8988T (cell line): ENCODE measurements at regions not wholly inside any gene's neighbourhood (a gene's known extent, or its start where the extent isn't known, plus 50 kb on each side); places are given as distances from the start of the nearest gene placed in this dataset.
"Not testable (repeated sequence)": the region's sequence is repeated elsewhere in the genome, so short reads cannot be mapped to it uniquely, and the experiment has no call there.

Experiments used
- DNase-seq: peaks from one replicate; pipeline ENCODE4 v3.0.0; 2011

DNA sequence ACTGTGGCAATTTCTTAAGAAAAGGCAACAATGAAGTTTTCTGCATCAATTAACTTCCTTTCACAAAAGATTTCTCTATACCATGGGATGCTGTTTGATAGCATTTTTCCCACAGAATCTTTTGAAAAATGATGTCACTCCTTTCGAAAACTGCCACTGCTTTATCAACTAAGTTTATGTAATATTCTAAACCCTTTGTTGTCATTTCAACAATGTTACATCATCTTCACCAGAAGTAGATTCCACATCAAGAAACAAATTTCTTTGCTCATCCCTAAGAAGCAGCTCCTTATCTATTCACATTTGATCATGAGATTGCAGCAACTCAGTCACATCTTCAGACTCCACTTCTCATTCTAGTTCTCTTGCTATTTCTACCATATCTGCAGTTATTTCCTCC is 116.1 kb upstream of the KCND3 start:
- no peak for DNase-seq

DNA sequence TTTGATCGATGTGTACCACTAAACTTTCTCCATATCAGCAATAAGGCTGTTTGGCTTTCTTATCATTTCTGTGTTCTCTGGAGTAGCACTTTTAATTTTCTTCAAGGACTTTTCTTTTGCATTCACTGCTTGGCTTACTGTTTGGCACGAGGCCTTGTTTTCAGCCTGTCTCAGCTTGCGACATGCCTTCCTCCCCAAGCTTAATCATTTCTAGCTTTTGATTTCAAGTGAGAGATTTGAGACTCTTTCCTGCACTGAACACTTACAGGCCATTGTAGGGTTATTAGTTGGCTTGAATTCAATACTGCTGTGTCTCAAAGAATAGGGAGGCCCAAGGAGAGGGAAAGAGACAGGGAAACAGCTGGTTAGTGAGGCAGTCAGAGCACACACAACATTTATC is 120.6 kb upstream of the KCND3 start:
- DNase-seq = no peak

DNA sequence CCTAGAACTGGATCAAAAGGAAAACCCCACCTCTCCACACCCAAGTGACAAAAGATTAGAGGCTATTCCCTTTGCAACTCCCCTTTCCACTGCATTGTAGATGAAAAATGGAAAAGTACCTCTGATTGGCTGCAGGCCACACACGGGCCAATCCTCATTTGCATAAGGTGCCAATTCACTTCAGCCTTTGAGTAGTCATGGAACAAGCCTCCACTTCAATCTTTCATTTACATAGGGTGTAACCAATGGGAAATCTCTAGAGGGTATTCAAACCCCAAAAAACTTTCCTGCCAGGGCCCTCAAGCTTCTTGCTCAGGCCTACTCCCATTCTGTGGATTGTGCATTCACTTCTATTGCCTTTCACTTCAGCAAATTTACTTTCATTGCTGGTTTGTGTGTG is 122.3 kb upstream of the KCND3 start:
- no peak for DNase-seq

DNA sequence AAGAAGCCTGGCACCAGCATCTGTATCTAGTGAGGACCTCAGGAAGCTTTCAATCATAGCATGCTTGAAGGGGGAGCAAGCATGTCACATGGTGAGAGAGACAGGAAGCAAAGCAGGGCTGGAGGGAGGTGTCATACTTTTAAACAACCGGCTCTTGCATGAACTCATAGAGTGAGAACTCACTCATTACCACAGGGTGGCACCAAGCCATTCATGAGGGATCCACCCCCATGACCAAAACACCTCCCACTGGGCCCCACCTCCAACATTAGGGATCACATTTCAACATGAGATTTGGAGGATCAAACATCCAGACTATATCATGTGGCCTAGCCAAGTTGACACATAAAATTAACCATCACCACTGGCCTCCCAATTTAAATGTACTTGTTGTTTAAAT is 125.1 kb upstream of the KCND3 start:
- no peak for DNase-seq

DNA sequence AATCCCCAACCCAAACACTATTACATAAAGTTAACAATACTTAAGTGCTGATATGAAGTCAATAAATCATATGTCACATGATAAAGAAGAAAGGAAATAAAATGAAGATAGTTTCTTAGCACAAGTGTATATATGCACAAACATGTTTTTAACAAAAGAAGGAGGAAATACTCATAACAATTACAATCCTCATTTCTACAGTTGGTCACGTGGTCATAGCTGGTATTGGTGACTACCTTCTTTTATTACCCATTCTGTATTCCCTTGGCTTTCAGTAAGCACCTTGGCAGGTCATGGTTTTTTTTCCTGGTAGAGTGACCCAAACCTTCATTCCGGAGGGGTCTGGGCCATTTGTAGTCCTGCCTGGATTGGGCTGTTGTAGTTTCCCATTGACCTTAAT is 137.1 kb upstream of the KCND3 start:
- DNase-seq = no peak

DNA sequence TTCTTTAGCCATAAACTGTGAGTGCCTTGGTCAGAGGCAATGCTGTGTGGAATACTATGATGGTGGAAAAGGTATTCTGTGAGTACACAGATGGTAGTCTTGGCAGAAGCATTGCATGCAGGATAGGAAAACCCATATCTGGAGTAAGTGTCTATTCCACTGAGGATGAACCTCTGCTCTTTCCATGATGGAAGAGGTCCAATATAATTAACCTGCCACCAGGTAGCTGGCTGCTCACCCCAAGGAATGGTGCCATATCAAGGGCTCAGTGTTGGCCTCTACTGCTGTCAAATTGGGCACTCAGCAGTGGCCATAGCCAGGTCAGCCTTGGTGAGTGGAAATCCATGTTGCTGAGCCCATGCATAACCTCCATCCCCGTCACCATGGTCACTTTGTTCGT is 138.1 kb upstream of the KCND3 start:
- DNase-seq = not testable (repeated sequence)

DNA sequence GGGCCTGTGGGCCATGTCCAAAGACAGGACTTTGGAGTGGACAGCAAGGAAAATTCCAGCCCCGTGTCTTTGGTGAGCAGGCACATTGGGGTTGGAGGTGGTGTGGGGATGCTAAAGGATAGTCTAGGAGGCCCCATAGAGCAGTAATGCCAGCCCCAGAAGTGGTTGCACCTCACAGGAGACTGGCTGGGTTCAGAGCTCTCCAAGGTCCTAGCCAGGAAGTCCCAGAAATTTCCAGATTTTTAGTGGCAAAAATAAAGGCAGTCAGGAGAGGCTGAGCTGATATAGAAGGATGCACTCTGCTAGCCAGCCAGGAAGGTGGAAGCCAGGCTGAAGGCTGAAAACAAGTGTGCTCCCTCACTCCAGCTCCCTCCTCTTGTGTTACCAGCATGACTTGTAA is 144.0 kb upstream of the KCND3 start:
- DNase-seq = no peak

DNA sequence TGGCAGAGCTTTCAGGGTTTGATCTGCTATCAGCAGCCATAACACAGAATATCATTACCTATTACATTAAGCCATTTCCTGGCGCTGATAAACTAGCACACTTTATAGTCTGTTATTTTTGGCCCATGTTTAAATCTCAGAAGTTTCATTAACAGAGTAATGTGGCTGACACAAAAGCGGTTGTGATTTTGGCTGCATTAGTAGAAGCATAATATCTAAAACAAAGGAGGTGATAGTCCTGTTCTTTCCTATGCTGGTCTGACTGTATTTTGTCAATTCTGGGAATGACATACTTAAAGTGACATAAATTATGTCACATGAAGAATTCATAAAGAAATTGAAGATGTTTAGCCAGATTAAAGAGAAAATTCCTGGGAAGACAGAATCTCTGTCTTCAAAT is 151.3 kb upstream of the KCND3 start:
- DNase-seq = no peak

DNA sequence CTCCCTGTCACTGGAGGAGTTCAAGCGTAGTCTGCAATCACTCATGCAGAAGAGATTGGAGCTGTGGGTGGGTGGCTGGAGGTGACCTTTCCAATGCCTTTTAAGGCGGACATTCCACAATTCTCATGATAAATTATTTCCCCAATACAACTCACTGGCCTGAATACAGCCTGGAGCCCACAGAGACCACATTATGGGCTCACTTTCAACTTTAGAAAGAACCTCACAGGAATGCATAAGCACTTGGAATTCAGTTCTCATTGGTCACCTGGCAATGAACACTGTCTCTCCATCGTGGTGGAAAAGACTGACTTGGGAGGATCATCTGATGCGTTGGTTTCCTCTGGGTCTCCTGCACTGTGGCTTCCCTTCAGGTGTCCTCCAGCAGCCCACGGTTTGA is 151.8 kb upstream of the KCND3 start:
- DNase-seq = no peak

DNA sequence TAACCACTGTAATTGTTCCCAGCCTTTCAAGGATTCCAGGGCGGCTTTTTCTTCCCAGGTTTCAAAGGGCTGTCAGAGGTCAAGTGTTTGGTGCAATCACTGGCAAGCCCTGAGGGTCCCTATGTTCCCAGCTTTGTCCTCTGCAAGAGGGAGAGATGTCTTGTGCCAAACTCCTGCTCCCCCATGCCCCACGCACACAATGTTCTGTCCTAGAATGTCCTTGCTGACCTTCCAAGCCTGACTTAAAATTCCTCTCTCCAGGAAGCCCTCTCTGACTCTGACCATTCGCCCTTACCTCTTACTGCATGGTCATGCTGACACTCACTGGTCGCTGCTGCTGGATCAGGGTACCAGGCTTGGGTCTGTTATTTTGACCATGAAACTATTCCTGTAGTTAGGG is 152.5 kb upstream of the KCND3 start:
- DNase-seq = no peak

DNA sequence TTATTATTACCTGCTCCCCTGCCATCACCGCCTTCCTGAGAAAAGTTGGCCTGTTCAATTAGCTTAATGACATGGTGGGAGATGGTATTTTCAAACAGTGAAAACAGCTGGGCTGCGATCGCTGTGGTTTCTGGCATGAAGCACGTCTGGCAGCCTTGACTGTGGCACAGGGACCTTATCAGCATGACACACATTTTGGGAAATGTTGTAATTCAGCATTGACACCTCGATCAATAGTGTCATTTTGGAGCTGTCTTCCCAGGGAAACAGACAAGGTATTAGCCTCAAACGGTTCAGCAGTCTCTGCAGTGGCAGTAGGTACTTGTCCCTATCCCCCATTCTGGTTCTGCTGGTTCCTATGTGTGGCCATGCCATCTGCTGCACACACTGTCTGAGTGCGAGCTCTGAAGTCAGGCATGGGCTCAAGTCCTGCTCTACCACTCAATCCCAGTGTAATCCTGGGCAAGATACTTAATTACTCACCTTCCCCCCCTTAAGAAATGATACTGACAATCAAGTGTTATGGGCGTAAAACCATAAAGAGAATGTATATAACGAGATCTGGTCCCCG is 154.5 kb upstream of the KCND3 start:
- DNase-seq = no peak

DNA sequence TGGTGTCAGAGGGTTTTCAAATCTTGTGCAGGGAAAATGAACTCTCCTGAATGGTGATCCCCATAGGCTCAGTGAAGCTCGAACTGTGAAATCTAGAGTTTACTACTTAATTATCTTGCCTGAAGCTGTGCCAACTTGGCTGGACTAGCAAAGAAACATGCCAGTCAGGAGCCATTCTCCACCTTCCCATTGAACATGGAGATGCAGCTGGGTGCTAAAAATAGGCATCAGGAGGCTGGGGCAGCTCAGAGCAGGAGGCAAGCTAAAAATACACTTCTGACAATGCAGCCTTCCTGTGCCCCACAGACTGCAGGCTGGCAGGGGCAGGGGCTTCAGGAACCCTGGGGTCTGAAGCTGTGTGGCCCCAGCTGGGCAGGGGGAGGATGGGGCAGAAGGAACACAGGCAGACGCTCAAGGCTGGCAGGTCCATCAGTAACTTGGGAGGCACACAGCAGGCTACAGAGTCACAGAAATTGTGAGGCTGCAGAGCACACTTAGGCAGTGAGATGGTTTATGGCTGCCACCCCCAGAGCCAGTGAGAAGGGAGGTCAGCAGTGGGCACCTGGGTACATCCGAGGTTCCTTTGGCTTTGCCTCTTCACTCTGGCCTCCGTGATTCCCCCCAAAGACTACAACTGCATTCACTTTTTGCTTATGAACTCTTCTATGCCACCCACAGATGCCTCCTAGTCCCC is 155.4 kb upstream of the KCND3 start:
- no peak for DNase-seq

DNA sequence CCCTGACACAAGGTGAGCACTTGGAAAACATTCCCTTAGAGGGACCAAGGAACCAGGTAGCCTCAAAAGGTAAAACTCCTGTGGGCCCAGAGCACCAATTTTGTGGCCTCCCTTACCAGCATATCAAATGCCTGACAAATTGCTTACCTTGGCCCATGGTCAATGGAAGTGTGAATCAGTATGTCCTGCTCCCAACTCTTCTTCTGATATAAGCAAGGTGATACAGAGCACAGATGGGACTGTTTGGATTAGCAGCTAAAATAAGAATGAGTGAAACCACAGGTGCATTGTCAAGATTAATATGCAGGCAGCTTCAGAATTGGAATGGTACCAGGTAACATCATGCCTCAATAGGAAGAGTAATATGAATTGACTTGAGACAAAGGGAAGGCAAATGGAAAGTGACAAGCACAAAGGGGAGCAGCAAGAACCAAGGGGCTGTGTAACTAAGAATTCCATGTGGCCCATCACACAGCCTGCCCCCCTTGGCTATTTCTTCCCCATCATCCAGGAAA is 156.8 kb upstream of the KCND3 start:
- no peak for DNase-seq

DNA sequence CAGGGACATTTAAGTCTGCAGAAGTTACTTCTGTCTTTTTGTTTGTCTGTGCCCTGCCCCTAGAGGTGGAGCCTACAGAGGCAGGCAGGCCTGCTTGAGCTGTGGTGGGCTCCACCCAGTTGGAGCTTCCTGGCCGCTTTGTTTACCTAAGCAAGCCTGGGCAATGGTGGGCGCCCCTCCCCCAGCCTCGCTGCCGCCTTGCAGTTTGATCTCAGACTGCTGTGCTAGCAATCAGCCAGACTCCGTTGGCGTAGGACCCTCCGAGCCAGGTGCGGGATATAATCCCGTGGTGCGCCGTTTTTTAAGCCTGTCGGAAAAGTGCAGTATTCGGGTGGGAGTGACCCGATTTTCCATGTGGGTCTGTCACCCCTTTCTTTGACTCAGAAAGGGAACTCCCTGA is 170.7 kb upstream of the KCND3 start:
- not testable (repeated sequence) for DNase-seq

DNA sequence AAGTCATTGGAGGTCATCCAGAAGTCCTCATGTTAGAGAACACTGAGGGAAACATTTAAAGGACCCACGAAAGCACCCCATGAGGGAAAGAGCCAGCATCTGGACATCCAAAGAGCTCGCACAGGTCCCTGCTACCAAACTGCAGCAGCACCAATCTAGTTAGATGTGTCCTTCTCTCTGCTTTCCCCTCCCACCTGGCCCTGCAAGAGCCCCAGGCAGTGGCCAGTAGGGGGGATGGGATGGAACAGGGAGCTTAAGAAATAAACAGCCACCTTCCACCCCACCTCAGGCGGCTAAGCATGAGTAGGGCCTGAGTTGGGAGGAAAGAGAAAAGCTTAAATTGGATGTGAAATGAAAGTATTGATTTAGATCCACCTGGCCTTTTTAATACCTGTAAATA is 175.9 kb upstream of the KCND3 start:
- DNase-seq = no peak

DNA sequence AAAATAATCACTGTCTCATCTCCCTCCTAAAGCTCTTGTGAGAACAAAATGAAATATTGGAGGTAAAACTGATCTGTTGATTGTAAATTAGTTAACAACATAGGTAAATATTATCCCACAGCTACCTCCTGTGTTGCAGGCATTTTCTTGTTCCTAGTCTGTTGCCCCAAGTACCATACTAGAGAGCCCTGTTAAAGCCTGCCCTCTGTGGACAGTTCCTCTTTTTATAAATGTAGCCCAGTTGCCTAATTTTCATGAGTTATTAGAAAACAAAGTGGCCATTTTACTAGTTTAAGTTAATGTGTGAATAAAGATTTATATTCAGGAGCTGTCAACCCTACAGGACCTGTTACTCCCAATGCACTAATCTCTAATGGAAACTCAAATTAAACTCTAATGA is 180.0 kb upstream of the KCND3 start:
- DNase-seq = no peak

DNA sequence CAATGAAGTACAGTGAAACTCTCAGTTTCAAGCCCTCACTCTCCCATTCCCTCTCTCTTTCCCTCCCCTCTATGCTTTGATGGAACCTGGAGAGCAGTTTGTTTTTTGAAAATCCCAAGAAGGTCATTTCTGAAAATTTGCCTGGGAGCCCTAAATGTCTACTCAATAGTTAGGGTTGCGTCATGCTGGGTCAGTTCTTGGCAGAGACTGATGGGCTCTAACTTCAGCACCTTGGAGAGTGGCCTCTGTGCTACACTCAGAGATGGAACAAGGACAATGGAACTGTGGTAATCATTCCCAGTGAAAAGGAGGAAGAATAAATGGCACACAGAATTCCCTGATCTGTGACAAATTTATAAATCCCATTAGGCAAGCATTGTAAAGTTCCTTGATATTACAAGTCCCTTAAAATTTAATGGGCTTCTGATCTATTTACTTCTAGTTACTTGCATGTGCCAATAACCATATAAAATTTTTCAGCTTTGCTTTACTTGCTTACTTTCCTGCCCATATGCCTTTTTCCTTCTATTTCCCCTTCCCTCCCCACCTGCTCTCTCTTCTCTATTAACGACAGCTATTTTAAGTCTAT is 182.9 kb upstream of the KCND3 start:
- no peak for DNase-seq

DNA sequence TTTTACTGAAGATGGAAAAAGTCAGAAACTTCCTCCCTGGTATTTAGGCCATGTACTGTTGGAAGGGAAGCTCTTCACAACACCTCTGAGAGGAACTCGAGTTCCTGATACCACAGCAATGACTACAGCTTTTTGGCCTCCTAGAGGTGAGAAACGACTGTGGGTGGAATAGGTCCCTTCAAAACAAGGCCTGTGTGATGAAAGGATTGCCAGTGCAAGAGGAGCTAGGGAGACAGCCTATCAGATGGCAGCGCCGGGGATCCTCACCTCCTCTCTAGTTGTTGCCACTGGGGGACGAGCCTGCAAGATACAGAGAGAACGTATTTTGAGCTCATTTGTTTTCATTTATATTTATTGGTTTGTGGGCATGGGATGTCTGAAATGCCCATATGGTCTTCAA is 187.8 kb upstream of the KCND3 start:
- no peak for DNase-seq

DNA sequence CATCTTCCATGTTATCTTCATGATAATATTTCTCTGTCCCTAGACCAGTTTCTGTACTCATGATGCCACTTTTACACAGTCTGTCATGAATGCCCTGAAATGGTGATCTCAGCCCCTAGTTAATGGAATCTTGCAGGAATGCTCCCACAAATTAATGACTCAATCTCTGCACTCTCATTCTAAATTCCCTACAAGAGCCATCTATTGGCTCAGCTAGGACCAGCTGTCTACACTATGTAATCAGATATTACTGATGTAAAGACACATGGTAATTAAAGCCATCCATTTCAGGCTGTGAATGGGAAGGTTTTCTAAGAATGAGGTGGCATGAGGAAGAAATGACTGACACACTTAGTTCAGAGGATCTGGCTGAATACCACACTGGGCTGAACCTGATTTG is 199.1 kb upstream of the KCND3 start:
- no peak for DNase-seq

DNA sequence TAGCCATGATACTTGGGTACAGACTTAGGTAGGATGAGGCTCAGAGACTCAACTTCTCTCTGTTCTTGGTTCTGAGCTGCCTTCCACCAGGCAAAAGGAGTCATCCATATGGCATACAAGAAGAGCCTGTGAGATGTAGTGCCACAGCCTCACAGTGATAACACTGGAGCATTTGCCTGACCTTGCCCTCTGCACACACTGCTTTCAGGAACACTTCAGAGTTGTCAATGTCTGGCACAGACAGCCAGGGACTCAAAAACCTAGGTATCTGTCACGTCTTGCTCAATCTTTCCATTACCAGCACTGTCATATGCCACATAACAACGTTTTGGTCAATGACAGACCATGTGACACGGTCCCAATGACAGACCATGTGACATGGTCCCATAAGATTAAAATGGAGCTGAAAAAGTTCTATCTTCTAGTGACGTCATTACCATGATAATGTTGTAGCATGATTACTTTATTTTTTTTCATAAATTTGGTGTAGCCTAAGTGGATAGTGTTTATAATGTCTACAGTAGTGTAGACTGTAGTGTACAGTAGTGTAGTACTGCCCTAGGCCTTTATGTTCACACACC is 199.9 kb upstream of the CTTNBP2NL start:
- no peak for DNase-seq

DNA sequence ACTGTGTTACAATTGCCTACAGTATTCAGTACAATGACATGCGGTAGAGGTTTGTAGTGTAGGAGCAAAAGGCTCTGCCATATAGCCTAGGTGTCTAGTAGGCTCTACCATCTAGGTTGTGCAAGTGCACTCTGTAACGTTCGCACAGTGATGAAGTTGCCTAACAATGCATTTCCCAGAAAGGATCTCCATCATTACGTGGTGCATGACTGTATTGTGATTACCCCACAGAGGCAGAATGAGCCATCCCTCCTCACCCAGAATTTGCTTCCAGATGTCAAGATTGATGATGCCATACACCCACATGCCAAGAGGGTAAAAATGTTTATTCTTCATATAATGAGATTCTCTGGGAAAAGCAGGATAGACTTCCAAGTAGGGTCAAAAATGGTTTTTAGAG is 199.3 kb upstream of the CTTNBP2NL start:
- no peak for DNase-seq

DNA sequence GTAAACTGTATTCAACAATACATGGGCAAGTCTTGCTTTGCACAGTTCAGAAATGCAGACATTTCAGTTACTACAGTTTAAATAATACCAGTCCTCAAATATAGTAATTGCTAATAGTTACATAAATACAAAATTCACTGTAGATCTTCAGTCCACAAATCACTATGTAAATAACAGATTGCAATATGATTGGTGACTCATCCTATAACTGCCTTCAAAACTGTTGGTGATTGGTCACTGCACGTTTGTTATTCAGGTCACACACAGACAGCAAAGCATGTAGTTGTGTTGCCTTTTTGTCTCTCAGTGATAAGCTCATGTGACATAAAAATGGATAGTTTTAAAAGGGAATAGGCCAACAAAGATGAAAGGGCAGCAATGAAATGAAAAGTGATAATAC is 186.5 kb upstream of the CTTNBP2NL start:
- no peak for DNase-seq

DNA sequence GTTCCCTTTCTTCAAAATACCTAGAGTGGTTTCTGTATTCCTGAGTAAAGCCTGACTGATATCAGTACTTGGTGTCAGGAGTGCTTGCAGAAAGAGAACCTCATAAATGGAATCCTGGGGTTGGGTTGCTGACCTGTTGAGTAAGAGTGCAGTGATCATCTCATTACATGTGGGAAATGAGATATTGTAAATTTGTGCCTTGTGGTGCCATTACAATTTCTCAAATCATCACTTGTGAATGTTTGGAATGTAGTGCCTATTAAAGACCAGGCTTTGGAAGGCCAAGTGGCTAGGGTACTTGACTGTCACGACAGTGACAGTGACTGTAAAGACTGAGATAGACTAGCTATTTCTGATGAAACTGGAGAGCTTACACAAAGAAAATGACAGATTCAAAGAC is 176.7 kb upstream of the CTTNBP2NL start:
- DNase-seq = no peak

DNA sequence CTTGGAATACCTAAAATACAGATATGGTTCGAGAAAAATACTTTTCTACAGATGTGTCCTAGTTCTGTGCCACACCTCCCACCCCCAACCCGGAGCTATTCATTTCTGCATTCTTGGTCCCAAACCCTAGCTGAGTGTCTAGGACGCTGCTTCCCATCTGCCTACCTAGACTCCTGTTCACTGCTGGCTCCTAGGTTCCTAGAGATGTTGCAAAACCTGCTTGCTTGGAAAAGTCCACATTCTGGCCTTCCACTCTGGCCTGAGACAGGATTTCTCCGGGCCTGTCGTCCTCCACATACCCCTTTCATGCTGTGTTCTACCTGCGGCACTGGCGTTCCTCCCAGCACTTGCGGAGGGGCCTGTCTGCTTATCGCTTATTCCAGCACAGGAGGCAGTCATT is 165.8 kb upstream of the CTTNBP2NL start:
- DNase-seq = no peak
